IPS DF 4.7 (cell line): ENCODE measurements at regions not wholly inside any gene's neighbourhood (a gene's known extent, or its start where the extent isn't known, plus 50 kb on each side); places are given as distances from the start of the nearest gene placed in this dataset.
"Not testable (repeated sequence)": the region's sequence is repeated elsewhere in the genome, so short reads cannot be mapped to it uniquely, and the experiment has no call there.

ENCODE experiments used
- DNase-seq: peaks from one replicate; pipeline ENCODE4 v3.0.0-alpha.2; 2013; ENCODE audit warnings: low spot score; ENCODE audit errors: extremely low read depth

- DNase-seq, result no peak
These were observed 252.7 kb upstream of the IL12B start for GRCh38 chr5:159582756-159583541.

GRCh38 chr5:159586921-159587320 lies 256.6 kb upstream of the IL12B start:
- no peak for DNase-seq

- DNase-seq, result no peak
These were observed 258.7 kb upstream of the IL12B start for GRCh38 chr5:159588941-159589340.

- DNase-seq, result no peak
These were observed 263.3 kb upstream of the IL12B start for GRCh38 chr5:159593518-159594073.

GRCh38 chr5:159595561-159595960 lies 265.3 kb upstream of the IL12B start:
- DNase-seq, result not testable (repeated sequence)

- DNase-seq, result no peak
These were observed 270.9 kb upstream of the IL12B start for GRCh38 chr5:159601216-159601615.

GRCh38 chr5:159602434-159602833 lies 272.1 kb upstream of the IL12B start:
- DNase-seq, result no peak

GRCh38 chr5:159605585-159605984 lies 275.3 kb upstream of the IL12B start:
- no peak for DNase-seq

GRCh38 chr5:159609359-159609758 lies 279.1 kb upstream of the IL12B start:
- no peak for DNase-seq

- DNase-seq, result no peak
These were observed 280.8 kb upstream of the IL12B start for GRCh38 chr5:159610966-159611579.

- DNase-seq, result no peak
These were observed 286.7 kb upstream of the IL12B start for GRCh38 chr5:159616952-159617351.

- no peak for DNase-seq
These were observed 289.5 kb upstream of the IL12B start for GRCh38 chr5:159619826-159620225.

- no peak for DNase-seq
These were observed 290.7 kb upstream of the IL12B start for GRCh38 chr5:159620853-159621540.

GRCh38 chr5:159628703-159629102 lies 287.6 kb upstream of the ADRA1B start:
- no peak for DNase-seq

- no peak for DNase-seq
These were observed 287.1 kb upstream of the ADRA1B start for GRCh38 chr5:159629158-159629557.

GRCh38 chr5:159630545-159630944 lies 285.7 kb upstream of the ADRA1B start:
- no peak for DNase-seq

GRCh38 chr5:159631001-159631400 lies 285.3 kb upstream of the ADRA1B start:
- no peak for DNase-seq

- no peak for DNase-seq
These were observed 283.4 kb upstream of the ADRA1B start for GRCh38 chr5:159632866-159633265.

- DNase-seq, result no peak
These were observed 277.8 kb upstream of the ADRA1B start for GRCh38 chr5:159638481-159638880.

GRCh38 chr5:159638954-159639559 lies 277.2 kb upstream of the ADRA1B start:
- no peak for DNase-seq

- DNase-seq, result no peak
These were observed 276.7 kb upstream of the ADRA1B start for GRCh38 chr5:159639590-159639989.

GRCh38 chr5:159640446-159640845 lies 275.8 kb upstream of the ADRA1B start:
- no peak for DNase-seq
